ENCODE measurements at regions not wholly inside any gene's neighbourhood (a gene's known extent, or its start where the extent isn't known, plus 50 kb on each side); places are given as distances from the start of the nearest gene placed in this dataset.

GRCh38 chr1:170356585-170356984, 175.4 kb upstream of the GORAB start:
- DNase-seq (ENCODE audit: missing footprints), result no peak
- no peak for ATAC-seq
- intact Hi-C loops (cut with DNase I), result no loop called here

GRCh38 chr1:170357750-170358149, 174.2 kb upstream of the GORAB start:
- ATAC-seq (no peak), DNase-seq (ENCODE audit: missing footprints) (no peak)
- intact Hi-C loops (cut with DNase I), result no loop called here

- intact Hi-C loops (cut with DNase I), result no loop called here
- DNase-seq (ENCODE audit: missing footprints), result no peak
- no peak for ATAC-seq
Measured at GRCh38 chr1:170360601-170361000, 171.4 kb upstream of the GORAB start.

- DNase-seq (ENCODE audit: missing footprints), result no peak
- intact Hi-C loops (cut with DNase I), result no loop called here
- ATAC-seq, result no peak
Measured at GRCh38 chr1:170365331-170365730, 166.6 kb upstream of the GORAB start.

- ATAC-seq (no peak), DNase-seq (ENCODE audit: missing footprints) (no peak)
- intact Hi-C loops (cut with DNase I), result no loop called here
Measured at GRCh38 chr1:170366980-170367379, 165.0 kb upstream of the GORAB start.

GRCh38 chr1:170367615-170368014, 164.4 kb upstream of the GORAB start:
- DNase-seq (ENCODE audit: missing footprints) (no peak), ATAC-seq (no peak)
- intact Hi-C loops (cut with DNase I), result no loop called here

GRCh38 chr1:170369000-170369399, 163.0 kb upstream of the GORAB start:
- DNase-seq (ENCODE audit: missing footprints) (no peak), ATAC-seq (no peak)
- intact Hi-C loops (cut with DNase I), result no loop called here

GRCh38 chr1:170369417-170369816, 162.5 kb upstream of the GORAB start:
- ATAC-seq (no peak), DNase-seq (ENCODE audit: missing footprints) (no peak)
- intact Hi-C loops (cut with DNase I), result no loop called here

- peak; percentile 65 for DNase-seq (ENCODE audit: missing footprints)
- no peak for ATAC-seq
- intact Hi-C loops (cut with DNase I), result no loop called here
Measured at GRCh38 chr1:170370087-170370486, 161.9 kb upstream of the GORAB start.

GRCh38 chr1:170375082-170375723, 156.8 kb upstream of the GORAB start:
- DNase-seq (ENCODE audit: missing footprints) (no peak), ATAC-seq (no peak)
- intact Hi-C loops (cut with DNase I), result no loop called here

GRCh38 chr1:170376801-170377385, 155.1 kb upstream of the GORAB start:
- intact Hi-C loops (cut with DNase I), result no loop called here
- DNase-seq (ENCODE audit: missing footprints), result no peak
- ATAC-seq, result no peak

GRCh38 chr1:170377440-170377839, 154.5 kb upstream of the GORAB start:
- no peak for ATAC-seq
- no peak for DNase-seq (ENCODE audit: missing footprints)
- intact Hi-C loops (cut with DNase I), result no loop called here

GRCh38 chr1:170377896-170378634, 153.9 kb upstream of the GORAB start:
- intact Hi-C loops (cut with DNase I), result no loop called here
- ATAC-seq, result no peak
- no peak for DNase-seq (ENCODE audit: missing footprints)

GRCh38 chr1:170385750-170386149, 146.2 kb upstream of the GORAB start:
- no peak for ATAC-seq
- intact Hi-C loops (cut with DNase I), result no loop called here
- no peak for DNase-seq (ENCODE audit: missing footprints)

GRCh38 chr1:170388489-170388888, 143.5 kb upstream of the GORAB start:
- ATAC-seq, result no peak
- intact Hi-C loops (cut with DNase I), result no loop called here
- DNase-seq (ENCODE audit: missing footprints), result no peak

- DNase-seq (ENCODE audit: missing footprints), result no peak
- intact Hi-C loops (cut with DNase I), result no loop called here
- no peak for ATAC-seq
Measured at GRCh38 chr1:170395149-170395548, 136.8 kb upstream of the GORAB start.

- DNase-seq (ENCODE audit: missing footprints) (no peak), ATAC-seq (peak; percentile 34)
- intact Hi-C loops (cut with DNase I), result no loop called here
Measured at GRCh38 chr1:170397061-170397460, 134.9 kb upstream of the GORAB start.

- ATAC-seq (peak; percentile 78), DNase-seq (ENCODE audit: missing footprints) (peak; percentile 27)
- intact Hi-C loops (cut with DNase I), result no loop called here
Measured at GRCh38 chr1:170402476-170403311, 129.3 kb upstream of the GORAB start.

GRCh38 chr1:170407138-170407537, 124.8 kb upstream of the GORAB start:
- no peak for ATAC-seq
- intact Hi-C loops (cut with DNase I), result no loop called here
- no peak for DNase-seq (ENCODE audit: missing footprints)
